Erythroblast (primary cell): ENCODE measurements at regions not wholly inside any gene's neighbourhood (a gene's known extent, or its start where the extent isn't known, plus 50 kb on each side); places are given as distances from the start of the nearest gene placed in this dataset.

ENCODE experiments used
- GATA1 ChIP-seq: IDR thresholded peaks from 2 replicates; pipeline ENCODE4 v1.6.1; 2011; ENCODE audit warnings: low read depth, mild to moderate bottlenecking, control low read depth, low read length, moderate library complexity
- POLR2A ChIP-seq: IDR thresholded peaks from 2 replicates; pipeline ENCODE4 v1.6.1; 2011; ENCODE audit warnings: mild to moderate bottlenecking, low read length

DNA sequence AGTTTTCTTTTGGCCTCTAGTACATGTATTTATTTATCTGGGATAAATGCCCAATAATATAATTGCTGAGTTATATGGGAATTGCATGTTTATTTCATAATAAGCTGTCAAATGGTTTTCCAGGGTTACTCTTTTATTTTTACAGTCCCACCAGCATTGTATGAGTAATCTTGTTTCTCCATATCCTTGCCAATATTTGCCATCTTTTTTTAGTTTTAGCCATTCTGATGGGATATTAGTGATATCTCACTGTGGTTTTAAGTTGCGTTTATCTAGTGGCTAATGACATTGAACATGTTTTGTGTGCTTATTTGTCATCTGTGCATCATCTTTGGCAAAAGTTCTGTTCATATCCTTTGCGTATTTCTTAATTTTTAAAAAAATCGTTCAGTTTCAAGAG is 372.8 kb upstream of the CCDC179 start:
- TF ChIP-seq POLR2A: no peak
- TF ChIP-seq GATA1: no peak
